ENCODE measurements at regions not wholly inside any gene's neighbourhood (a gene's known extent, or its start where the extent isn't known, plus 50 kb on each side); places are given as distances from the start of the nearest gene placed in this dataset.

DNA sequence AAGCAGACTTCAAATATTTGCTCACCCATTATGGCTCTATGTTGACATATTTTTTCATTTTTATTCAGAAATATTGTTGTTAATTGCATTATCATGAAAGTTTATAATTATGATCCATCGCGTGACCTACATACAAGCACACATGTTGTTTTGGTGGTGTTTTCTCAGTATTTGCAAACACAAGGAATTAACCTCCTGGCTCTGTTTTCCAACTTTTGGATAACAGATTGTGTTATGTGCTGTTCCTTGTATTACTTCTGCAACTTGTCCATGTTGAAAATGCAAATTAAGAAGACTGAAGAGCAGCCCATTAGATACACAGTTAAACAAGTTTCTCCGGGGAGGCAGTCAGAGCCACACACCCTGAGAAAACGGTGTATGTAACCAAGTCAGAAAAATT, 201.2 kb downstream of the SEC23A start:
- no peak for DNase-seq (ENCODE audit: low read depth)

DNA sequence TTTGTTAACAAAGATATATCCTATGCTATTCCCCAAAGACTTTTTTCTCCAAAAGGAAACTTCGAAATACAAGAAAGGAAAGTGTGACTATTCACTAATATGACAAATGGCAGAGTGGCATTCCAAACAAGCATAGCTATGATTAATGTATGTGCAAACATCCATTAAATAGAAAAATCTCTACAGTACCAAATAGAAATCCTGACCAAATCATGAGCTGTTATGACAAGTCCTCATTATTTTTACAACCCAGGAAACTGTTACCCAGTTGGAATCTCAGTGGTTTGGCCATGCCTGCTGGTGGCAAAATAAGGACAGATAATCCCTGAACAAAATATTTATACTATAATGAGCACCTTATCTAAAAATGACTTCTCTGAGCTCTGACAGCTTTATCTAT, 202.1 kb downstream of the SEC23A start:
- DNase-seq (ENCODE audit: low read depth) = no peak

DNA sequence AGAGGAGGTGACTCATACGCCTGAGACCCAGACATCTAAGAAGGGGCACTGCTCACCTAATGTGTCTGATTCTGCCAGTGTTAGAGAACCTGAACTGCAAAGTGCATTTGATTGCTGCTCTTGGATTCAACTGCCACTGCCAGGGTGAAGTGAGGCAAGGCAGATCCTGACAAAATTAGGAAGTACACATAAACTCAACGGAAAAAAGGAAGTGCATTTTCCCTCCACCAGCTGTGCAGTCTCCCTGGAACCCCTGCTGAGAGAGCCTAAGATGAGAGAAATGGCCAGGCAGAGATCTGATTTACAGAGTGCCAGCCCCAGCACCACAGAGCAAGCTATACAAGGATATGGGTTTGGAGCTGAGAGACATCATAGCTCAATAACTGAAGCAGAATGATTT, 215.3 kb downstream of the SEC23A start:
- DNase-seq (ENCODE audit: low read depth) = no peak

DNA sequence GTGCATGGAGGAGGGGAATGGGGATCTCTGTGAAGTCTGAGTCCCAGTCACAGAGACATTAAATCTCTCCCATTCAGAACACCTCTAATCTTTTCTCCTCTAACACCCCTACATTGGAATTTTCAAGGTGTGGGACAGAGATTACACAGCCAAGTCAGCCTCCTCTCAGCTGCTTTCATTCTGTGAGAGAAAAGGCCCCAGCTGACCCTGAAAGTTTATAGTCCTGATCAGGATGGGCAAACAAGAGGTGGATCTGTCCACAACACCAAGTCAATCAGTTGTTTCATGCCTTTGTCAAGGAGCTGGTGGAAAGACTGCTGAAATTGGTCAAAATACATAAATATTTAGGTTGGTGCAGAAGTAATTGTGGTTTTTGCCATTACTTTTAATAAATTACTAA, 218.9 kb downstream of the SEC23A start:
- DNase-seq (ENCODE audit: low read depth) = no peak

DNA sequence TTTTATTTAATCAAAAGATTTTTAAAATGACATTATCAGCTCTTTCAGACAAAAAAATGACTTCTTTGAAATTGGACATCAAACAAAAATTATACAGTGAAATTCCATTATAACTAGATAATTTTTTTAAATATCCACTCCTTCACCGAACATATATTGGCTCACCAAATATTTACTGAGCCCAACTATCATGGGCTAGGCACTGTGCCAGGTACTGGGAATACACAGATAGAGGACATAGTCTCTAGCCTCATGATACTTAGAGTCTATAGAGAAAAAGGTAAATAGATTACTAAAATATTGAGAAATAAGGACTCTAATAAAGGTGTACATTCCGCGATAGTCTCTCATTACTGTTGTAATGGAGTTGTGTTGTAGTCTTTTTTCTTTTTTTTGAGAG, 219.9 kb downstream of the SEC23A start:
- no peak for DNase-seq (ENCODE audit: low read depth)

DNA sequence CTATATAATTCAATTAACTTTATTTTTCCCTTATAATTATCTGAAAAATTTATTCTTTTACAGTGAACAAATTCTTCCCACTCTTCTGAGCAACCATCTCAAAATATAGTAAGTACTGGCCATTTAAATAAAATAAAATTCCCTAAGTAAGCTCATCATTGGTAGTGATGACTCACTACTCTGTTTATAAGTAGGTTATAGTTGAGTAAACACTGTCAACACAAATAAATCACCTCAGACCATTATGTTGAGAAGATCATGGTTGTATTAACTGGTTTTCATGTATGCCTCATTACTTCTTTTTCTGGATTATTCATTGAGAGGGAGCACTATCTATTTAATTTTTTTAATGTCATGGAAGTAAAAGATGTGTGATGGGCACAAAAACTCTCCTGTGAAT, 220.5 kb downstream of the SEC23A start:
- DNase-seq (ENCODE audit: low read depth) = no peak

- DNase-seq (ENCODE audit: low read depth) = no peak
Observed at GRCh38 chr14:38880643-38881524, 222.2 kb downstream of the SEC23A start.

GRCh38 chr14:38877744-38878388, 225.2 kb downstream of the SEC23A start:
- DNase-seq (ENCODE audit: low read depth) = no peak

GRCh38 chr14:38874721-38875120, 228.3 kb downstream of the SEC23A start:
- DNase-seq (ENCODE audit: low read depth) = no peak

DNA sequence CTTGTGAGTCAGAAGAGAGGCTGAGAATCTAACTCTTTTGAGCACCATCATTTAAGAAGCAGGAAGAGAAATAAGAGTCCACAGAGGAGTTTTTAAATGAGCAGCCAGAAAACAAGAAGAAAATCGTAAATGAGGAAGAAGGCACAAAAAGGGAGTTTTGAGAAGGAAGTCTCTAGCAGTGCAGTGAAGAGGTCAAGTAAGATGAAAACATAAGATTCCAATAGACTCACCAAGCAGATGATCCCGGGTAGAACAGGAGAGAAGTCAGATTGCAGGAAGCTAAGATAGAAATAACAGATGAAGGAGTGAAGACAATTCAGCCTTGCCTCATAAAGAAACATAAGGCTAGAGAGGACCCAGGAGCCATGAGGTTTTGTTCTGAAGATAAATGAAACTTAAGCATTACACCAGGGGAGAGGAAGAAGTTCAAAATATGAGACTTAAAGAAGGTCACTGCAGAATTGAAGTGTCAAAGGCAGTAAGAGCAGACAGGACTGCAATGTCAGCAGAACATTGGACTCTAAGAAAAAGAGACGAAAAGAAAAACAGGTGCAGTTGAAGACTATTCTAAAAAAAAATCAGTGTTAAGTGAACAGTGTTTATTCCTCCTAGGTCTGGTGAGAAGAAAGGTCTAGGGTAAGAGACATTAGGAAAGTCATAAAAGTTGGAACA, 229.0 kb downstream of the SEC23A start:
- no peak for DNase-seq (ENCODE audit: low read depth)

- DNase-seq (ENCODE audit: low read depth) = no peak
Observed at GRCh38 chr14:38870296-38870836, 232.7 kb downstream of the SEC23A start.

- no peak for DNase-seq (ENCODE audit: low read depth)
Observed at GRCh38 chr14:38868399-38869290, 234.4 kb downstream of the SEC23A start.

- DNase-seq (ENCODE audit: low read depth) = peak; percentile 29
Observed at GRCh38 chr14:38867561-38868150, 235.4 kb downstream of the SEC23A start.

DNA sequence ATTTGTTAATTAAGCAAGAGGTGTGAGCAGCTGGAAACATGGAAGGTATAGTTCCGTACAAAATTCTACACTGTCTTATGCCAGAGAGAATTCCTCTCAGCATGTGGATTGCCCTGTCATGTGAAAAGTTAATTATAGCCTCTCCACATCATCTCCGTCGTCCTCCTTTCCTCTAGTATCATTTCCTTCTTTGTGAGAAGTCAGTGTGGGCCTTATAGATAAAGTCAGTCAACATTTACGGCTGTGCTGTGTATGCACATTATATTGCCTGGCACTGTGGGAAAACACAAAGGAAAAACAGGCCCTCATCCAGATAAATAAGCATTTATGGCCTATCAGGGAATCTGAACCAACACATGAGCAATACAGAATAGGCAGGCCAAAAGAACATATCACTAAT, 236.6 kb downstream of the SEC23A start:
- DNase-seq (ENCODE audit: low read depth) = no peak

GRCh38 chr14:38862366-38862765, 240.7 kb downstream of the SEC23A start:
- no peak for DNase-seq (ENCODE audit: low read depth)

DNA sequence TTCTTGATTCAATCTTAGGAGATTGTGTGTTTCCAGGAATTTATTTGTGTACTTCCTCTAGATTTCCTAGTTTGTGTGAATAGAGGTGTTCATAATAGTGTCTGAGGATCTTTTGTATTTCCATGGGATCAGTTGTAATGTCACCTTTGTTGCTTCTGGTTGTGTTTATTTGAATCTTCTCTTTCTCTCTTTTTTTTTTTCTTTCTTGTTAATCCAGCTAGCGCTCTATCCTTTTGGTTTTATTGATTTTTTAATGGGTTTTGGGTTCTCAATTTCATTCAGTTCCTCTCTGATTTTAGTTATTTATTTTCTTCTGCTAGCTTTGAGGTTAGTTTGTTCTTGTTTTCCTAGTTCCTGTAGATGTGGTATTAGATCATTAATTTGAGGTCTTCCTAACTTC, 242.5 kb downstream of the SEC23A start:
- no peak for DNase-seq (ENCODE audit: low read depth)

GRCh38 chr14:38856798-38857197, 246.2 kb downstream of the SEC23A start:
- no peak for DNase-seq (ENCODE audit: low read depth)

- no peak for DNase-seq (ENCODE audit: low read depth)
Observed at GRCh38 chr14:38855513-38855912, 247.5 kb downstream of the SEC23A start.

- no peak for DNase-seq (ENCODE audit: low read depth)
Observed at GRCh38 chr14:38851111-38851510, 251.9 kb downstream of the SEC23A start.

DNA sequence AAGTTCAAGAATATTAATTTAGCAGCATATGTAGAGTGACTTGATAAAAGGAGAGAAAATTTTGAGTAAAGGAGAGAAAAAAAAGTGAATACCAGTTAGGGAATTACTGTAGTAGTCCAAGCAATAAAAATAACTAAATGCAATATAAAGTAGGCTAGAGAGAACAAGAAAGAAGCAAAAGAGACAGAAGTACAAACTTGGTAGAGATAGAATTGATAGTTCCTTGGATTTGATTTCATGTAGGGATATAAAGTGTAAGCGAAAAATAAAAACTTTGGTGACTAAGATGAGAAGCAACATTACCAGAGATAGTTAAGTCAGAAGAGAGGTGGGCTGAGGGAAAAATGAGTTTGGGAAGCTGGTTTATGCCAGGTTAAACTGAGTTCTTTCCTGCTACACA, 252.4 kb downstream of the SEC23A start:
- DNase-seq (ENCODE audit: low read depth) = no peak

DNA sequence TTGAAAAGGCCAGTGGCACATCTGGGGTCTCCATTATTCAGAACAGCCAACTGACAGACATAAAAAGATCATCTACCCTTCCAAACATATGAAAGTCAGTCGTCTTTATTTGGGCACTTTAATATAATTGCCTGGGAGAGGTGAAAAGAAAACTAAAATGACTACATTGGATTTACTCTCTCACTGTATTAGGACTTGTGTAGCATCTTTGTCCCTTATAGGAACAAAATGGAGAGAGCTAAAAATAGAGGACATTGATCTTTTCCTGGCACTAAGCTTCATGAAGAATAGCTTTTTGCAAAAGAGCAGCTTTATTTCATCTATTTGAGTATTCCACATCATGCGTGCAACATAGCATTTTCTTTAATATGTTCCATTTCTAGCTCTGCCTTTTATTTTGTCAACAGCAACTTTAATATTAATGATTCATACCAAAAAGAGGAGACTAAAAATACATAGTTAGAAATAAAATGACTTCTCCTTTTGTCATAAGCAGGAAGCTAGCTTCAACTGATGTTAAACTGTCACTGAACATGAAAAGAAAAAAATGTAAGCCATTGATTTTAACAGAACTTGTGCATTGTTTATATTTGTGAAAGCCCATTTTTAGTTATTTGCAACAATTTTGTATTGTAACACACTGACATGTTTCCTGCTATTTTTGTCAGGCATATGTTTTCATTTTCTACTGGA, 254.6 kb downstream of the SEC23A start:
- DNase-seq (ENCODE audit: low read depth) = no peak
